ENCODE measurements at regions not wholly inside any gene's neighbourhood (a gene's known extent, or its start where the extent isn't known, plus 50 kb on each side); places are given as distances from the start of the nearest gene placed in this dataset.

DNA sequence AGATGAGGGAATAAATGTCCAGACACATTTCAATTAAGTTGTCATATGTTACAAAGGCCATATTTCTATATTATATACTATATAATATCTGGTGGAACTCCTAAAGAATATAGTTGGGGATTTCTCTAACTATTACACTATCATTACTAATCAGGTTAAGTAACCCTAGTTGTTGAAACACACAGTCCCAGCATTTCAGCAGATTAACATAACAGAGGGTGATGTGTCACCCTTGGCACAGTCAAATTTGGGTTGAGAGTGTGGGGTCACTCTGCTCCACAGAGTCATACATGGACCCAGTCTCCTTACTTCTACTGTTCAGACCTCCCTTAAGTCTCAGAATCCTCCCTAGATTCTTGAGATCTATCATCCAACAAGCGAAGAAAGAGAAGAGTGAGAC, 496.4 kb upstream of the MDFIC2 start:
- TF ChIP-seq, protein P1, sequence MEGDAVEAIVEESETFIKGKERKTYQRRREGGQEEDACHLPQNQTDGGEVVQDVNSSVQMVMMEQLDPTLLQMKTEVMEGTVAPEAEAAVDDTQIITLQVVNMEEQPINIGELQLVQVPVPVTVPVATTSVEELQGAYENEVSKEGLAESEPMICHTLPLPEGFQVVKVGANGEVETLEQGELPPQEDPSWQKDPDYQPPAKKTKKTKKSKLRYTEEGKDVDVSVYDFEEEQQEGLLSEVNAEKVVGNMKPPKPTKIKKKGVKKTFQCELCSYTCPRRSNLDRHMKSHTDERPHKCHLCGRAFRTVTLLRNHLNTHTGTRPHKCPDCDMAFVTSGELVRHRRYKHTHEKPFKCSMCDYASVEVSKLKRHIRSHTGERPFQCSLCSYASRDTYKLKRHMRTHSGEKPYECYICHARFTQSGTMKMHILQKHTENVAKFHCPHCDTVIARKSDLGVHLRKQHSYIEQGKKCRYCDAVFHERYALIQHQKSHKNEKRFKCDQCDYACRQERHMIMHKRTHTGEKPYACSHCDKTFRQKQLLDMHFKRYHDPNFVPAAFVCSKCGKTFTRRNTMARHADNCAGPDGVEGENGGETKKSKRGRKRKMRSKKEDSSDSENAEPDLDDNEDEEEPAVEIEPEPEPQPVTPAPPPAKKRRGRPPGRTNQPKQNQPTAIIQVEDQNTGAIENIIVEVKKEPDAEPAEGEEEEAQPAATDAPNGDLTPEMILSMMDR (IDR thresholded peaks at IDR 0.05 in 4 of 5, conservative IDR thresholded peaks at IDR 0.05 in 1 of 5) = no peak
- TF ChIP-seq POLR2A (IDR thresholded peaks at IDR 0.05) = no peak

Data from gastrocnemius medialis (tissue), 4 donors.